ENCODE measurements at regions not wholly inside any gene's neighbourhood (a gene's known extent, or its start where the extent isn't known, plus 50 kb on each side); places are given as distances from the start of the nearest gene placed in this dataset.
"Not testable (repeated sequence)": the region's sequence is repeated elsewhere in the genome, so short reads cannot be mapped to it uniquely, and the experiment has no call there.

- DNase-seq: not testable (repeated sequence)
Observed at GRCh38 chr7:32645255-32645654, 150.0 kb downstream of the AVL9 start.

- no peak for DNase-seq
Observed at GRCh38 chr7:32643194-32643593, 147.9 kb downstream of the AVL9 start.

DNA sequence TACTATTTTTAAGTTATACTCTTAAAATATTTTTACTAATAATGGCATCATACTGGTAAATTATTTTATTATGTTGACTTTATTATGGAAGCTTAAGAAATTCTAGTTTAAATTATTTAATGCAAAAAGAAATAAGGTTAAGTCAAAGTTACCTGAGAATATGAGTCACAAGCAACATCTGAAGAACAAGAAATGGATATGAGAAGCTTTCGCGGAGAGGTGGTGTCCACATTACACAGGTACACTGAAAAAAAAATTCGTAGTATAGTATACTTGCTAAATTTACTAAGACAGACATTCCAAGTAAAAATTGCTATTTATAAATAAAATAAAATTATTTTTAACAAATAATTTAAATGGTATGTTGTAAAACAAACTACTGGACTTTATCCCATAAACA lies 143.8 kb downstream of the AVL9 start:
- no peak for DNase-seq

GRCh38 chr7:32638479-32639121 lies 143.3 kb downstream of the AVL9 start:
- peak; percentile 85 for DNase-seq
